Calu3 (cell line): ENCODE measurements at regions not wholly inside any gene's neighbourhood (a gene's known extent, or its start where the extent isn't known, plus 50 kb on each side); places are given as distances from the start of the nearest gene placed in this dataset.

ENCODE experiments used
- BruUV-seq: library from RNA; stranded (reverse); fragments of 400-500 nt; replicated peaks from 2 replicates; lab custom pipeline; 2021; lab: Mats Ljungman, UMichigan
- CTCF ChIA-PET: fragments of 300-600 bp; sonication (Branson Sonifier 250); formaldehyde crosslinking; loops from one replicate; lab custom pipeline; 2022; ENCODE audit warnings: antibody characterized with exemption; lab: Charles Lee
- DNase-seq: peaks from one replicate; pipeline ENCODE4 v3.0.0; 2022
- H3K27ac Mint-ChIP-seq: one replicate; pipeline ENCODE4 v1.8.0; 2022; ENCODE audit warnings: mixed read lengths; ENCODE audit not compliant: unreplicated experiment
- H3K27me3 Mint-ChIP-seq: one replicate; pipeline ENCODE4 v1.8.0; 2022; ENCODE audit warnings: mixed read lengths; ENCODE audit not compliant: unreplicated experiment
- H3K36me3 Mint-ChIP-seq: one replicate; pipeline ENCODE4 v1.8.0; 2022; ENCODE audit warnings: mild to moderate bottlenecking, moderate library complexity, mixed read lengths; ENCODE audit not compliant: insufficient read depth, unreplicated experiment
- H3K4me1 Mint-ChIP-seq: one replicate; pipeline ENCODE4 v1.8.0; 2022; ENCODE audit warnings: mild to moderate bottlenecking, low read depth, mixed read lengths; ENCODE audit not compliant: unreplicated experiment
- H3K4me3 Mint-ChIP-seq: one replicate; pipeline ENCODE4 v1.8.0; 2022; ENCODE audit warnings: mild to moderate bottlenecking, low read depth, moderate library complexity, mixed read lengths; ENCODE audit not compliant: unreplicated experiment
- H3K9me3 Mint-ChIP-seq: one replicate; pipeline ENCODE4 v1.8.0; 2022; ENCODE audit warnings: low read depth, mixed read lengths; ENCODE audit not compliant: unreplicated experiment
- CTCF ChIP-seq: fragments of 200-600 bp; IDR thresholded peaks from one replicate; pipeline ENCODE4 v1.8.0; 2022; ENCODE audit warnings: antibody characterized with exemption; ENCODE audit not compliant: unreplicated experiment
- intact Hi-C: fragments of 100-400 bp; cut with micrococcal nuclease; formaldehyde crosslinking; loops from one replicate; pipeline ENCODE4 v1.10.0; 2022; ENCODE audit not compliant: unreplicated experiment

- H3K27ac Mint-ChIP-seq = no peak overlapping the region
- no peaks in the 10 kb centered on the region for H3K9me3 Mint-ChIP-seq
- intact Hi-C loops = no loop called here
- DNase-seq = no peak
- no peak for TF ChIP-seq CTCF
- no peaks in the 10 kb centered on the region for H3K36me3 Mint-ChIP-seq
- CTCF ChIA-PET = no interaction called here
- no peaks in the 10 kb centered on the region for H3K27me3 Mint-ChIP-seq
- H3K4me3 Mint-ChIP-seq = no peak overlapping the region
- no peaks in the 10 kb centered on the region for H3K4me1 Mint-ChIP-seq
- no TSS peak for BruUV-seq
These were observed 245.1 kb downstream of the DHX15 start for GRCh38 chr4:24339260-24339659.

GRCh38 chr4:24337451-24338190 lies 246.7 kb downstream of the DHX15 start:
- intact Hi-C loops = no loop called here
- no peak for DNase-seq
- no peaks in the 10 kb centered on the region for H3K4me1 Mint-ChIP-seq
- no peak for TF ChIP-seq CTCF
- H3K4me3 Mint-ChIP-seq = no peak overlapping the region
- CTCF ChIA-PET = no interaction called here
- no peaks in the 10 kb centered on the region for H3K27me3 Mint-ChIP-seq
- H3K36me3 Mint-ChIP-seq = no peaks in the 10 kb centered on the region
- BruUV-seq = no TSS peak
- H3K9me3 Mint-ChIP-seq = no peaks in the 10 kb centered on the region
- H3K27ac Mint-ChIP-seq = no peak overlapping the region

GRCh38 chr4:24335616-24336015 lies 248.7 kb downstream of the DHX15 start:
- H3K4me3 Mint-ChIP-seq = no peak overlapping the region
- CTCF ChIA-PET = no interaction called here
- no peaks in the 10 kb centered on the region for H3K4me1 Mint-ChIP-seq
- intact Hi-C loops = no loop called here
- no peak for TF ChIP-seq CTCF
- DNase-seq = no peak
- H3K36me3 Mint-ChIP-seq = no peaks in the 10 kb centered on the region
- H3K27ac Mint-ChIP-seq = no peak overlapping the region
- BruUV-seq = no TSS peak
- no peaks in the 10 kb centered on the region for H3K9me3 Mint-ChIP-seq
- H3K27me3 Mint-ChIP-seq = peaks cover 13% of the 10 kb centered on the region

GRCh38 chr4:24334906-24335305 lies 249.4 kb downstream of the DHX15 start:
- Mint-ChIP-seq H3K4me3 (no peak overlapping the region), H3K27me3 (peaks cover 19% of the 10 kb centered on the region), H3K36me3 (no peaks in the 10 kb centered on the region), H3K27ac (no peak overlapping the region), H3K9me3 (no peaks in the 10 kb centered on the region), H3K4me1 (no peaks in the 10 kb centered on the region)
- CTCF ChIA-PET = no interaction called here
- DNase-seq = no peak
- TF ChIP-seq CTCF = no peak
- intact Hi-C loops = no loop called here
- BruUV-seq = no TSS peak
